B cell (primary cell): ENCODE measurements at regions not wholly inside any gene's neighbourhood (a gene's known extent, or its start where the extent isn't known, plus 50 kb on each side); places are given as distances from the start of the nearest gene placed in this dataset.

Experiments
- CTCF ChIP-seq: fragments of 200-600 bp; IDR thresholded peaks from one replicate; pipeline ENCODE4 v1.8.0; 2022; ENCODE audit warnings: antibody characterized with exemption, mild to moderate bottlenecking
- EZH2 ChIP-seq: IDR thresholded peaks from 2 replicates; pipeline ENCODE4 v1.6.1; 2012; ENCODE audit warnings: borderline replicate concordance, low read depth, mild to moderate bottlenecking, moderate library complexity, low read length; ENCODE audit not compliant: insufficient read depth, poor library complexity, severe bottlenecking

GRCh38 chr20:11438412-11438811 is 479.3 kb upstream of the BTBD3 start:
- TF ChIP-seq CTCF (no peak), EZH2 (no peak)
